ENCODE measurements at regions not wholly inside any gene's neighbourhood (a gene's known extent, or its start where the extent isn't known, plus 50 kb on each side); places are given as distances from the start of the nearest gene placed in this dataset.

GRCh38 chrY:8085925-8086324, 1174.4 kb upstream of the AMELY start:
- Mint-ChIP-seq H3K27me3 (ENCODE audit: insufficient read depth) (no peaks in the 10 kb centered on the region), H3K36me3 (ENCODE audit: low read depth) (no peaks in the 10 kb centered on the region), H3K4me3 (no peak overlapping the region), H3K27ac (no peak overlapping the region), H3K9me3 (no peaks in the 10 kb centered on the region), H3K4me1 (no peaks in the 10 kb centered on the region)
- TF ChIP-seq CTCF (conservative IDR thresholded peaks at IDR 0.05) = no peak
- no peak overlapping the region for H3K27ac ChIP-seq (ENCODE audit: low read depth, low read length)
- no peak for DNase-seq
- H3K9me3 ChIP-seq (ENCODE audit: control insufficient read depth, low read length) = no peaks in the 10 kb centered on the region
- no peaks in the 10 kb centered on the region for H3K27me3 ChIP-seq (ENCODE audit: control insufficient read depth, insufficient read depth, low read length, poor library complexity, severe bottlenecking)
- H3K4me3 ChIP-seq (ENCODE audit: low read length) = no peak overlapping the region
- H3K9ac ChIP-seq (ENCODE audit: extremely low read depth, low read length, poor library complexity, severe bottlenecking) = no peak overlapping the region
- no peaks in the 10 kb centered on the region for H3K36me3 ChIP-seq (ENCODE audit: control insufficient read depth, insufficient read depth, low read length)
- H3K4me1 ChIP-seq (ENCODE audit: control insufficient read depth, insufficient read depth, low read length) = no peaks in the 10 kb centered on the region

GRCh38 chrY:8084192-8084591, 1172.6 kb upstream of the AMELY start:
- H3K27me3 Mint-ChIP-seq (ENCODE audit: insufficient read depth) = no peaks in the 10 kb centered on the region
- DNase-seq = no peak
- Histone ChIP-seq H3K36me3 (ENCODE audit: control insufficient read depth, insufficient read depth, low read length) (no peaks in the 10 kb centered on the region), H3K9me3 (ENCODE audit: control insufficient read depth, low read length) (no peaks in the 10 kb centered on the region), H3K4me3 (ENCODE audit: low read length) (no peak overlapping the region), H3K27me3 (ENCODE audit: control insufficient read depth, insufficient read depth, low read length, poor library complexity, severe bottlenecking) (no peaks in the 10 kb centered on the region), H3K27ac (ENCODE audit: low read depth, low read length) (no peak overlapping the region), H3K9ac (ENCODE audit: extremely low read depth, low read length, poor library complexity, severe bottlenecking) (no peak overlapping the region), H3K4me1 (ENCODE audit: control insufficient read depth, insufficient read depth, low read length) (no peaks in the 10 kb centered on the region)
- H3K4me1 Mint-ChIP-seq = no peaks in the 10 kb centered on the region
- no peak overlapping the region for H3K27ac Mint-ChIP-seq
- no peak for TF ChIP-seq CTCF (conservative IDR thresholded peaks at IDR 0.05)
- 88 to 100% methylated on average over 2 of the region's 2 CpGs for WGBS, 2 experiments (ENCODE audit: insufficient coverage in 1 of 2, insufficient read length in 1 of 2)
- H3K9me3 Mint-ChIP-seq = no peaks in the 10 kb centered on the region
- H3K4me3 Mint-ChIP-seq = no peak overlapping the region
- H3K36me3 Mint-ChIP-seq (ENCODE audit: low read depth) = no peaks in the 10 kb centered on the region

- Mint-ChIP-seq H3K27me3 (ENCODE audit: insufficient read depth) (no peaks in the 10 kb centered on the region), H3K4me3 (no peak overlapping the region), H3K36me3 (ENCODE audit: low read depth) (no peaks in the 10 kb centered on the region), H3K9me3 (no peaks in the 10 kb centered on the region), H3K27ac (no peak overlapping the region), H3K4me1 (no peaks in the 10 kb centered on the region)
- no peak overlapping the region for H3K4me3 ChIP-seq (ENCODE audit: low read length)
- H3K4me1 ChIP-seq (ENCODE audit: control insufficient read depth, insufficient read depth, low read length) = no peaks in the 10 kb centered on the region
- no peaks in the 10 kb centered on the region for H3K9me3 ChIP-seq (ENCODE audit: control insufficient read depth, low read length)
- no peaks in the 10 kb centered on the region for H3K27me3 ChIP-seq (ENCODE audit: control insufficient read depth, insufficient read depth, low read length, poor library complexity, severe bottlenecking)
- DNase-seq = no peak
- H3K36me3 ChIP-seq (ENCODE audit: control insufficient read depth, insufficient read depth, low read length) = no peaks in the 10 kb centered on the region
- H3K9ac ChIP-seq (ENCODE audit: extremely low read depth, low read length, poor library complexity, severe bottlenecking) = no peak overlapping the region
- no peak for TF ChIP-seq CTCF (conservative IDR thresholded peaks at IDR 0.05)
- H3K27ac ChIP-seq (ENCODE audit: low read depth, low read length) = no peak overlapping the region
Measured at GRCh38 chrY:8081151-8081550, 1169.6 kb upstream of the AMELY start.
